MM.1S (cell line): ENCODE measurements at regions not wholly inside any gene's neighbourhood (a gene's known extent, or its start where the extent isn't known, plus 50 kb on each side); places are given as distances from the start of the nearest gene placed in this dataset.

ENCODE experiments used
- DNase-seq: peaks from one replicate; pipeline ENCODE4 v3.0.0-alpha.2; 2015
- H2AFZ ChIP-seq: fragments of 300-600 bp; sonication (generic); 2 replicates; pipeline ENCODE4 v1.6.0; 2016; ENCODE audit warnings: antibody characterized with exemption, low read length
- H3F3A ChIP-seq: fragments of 300-600 bp; sonication (generic); 2 replicates; pipeline ENCODE4 v1.6.1; 2016; ENCODE audit warnings: mild to moderate bottlenecking, antibody characterized with exemption, low read length, moderate library complexity, mixed read lengths; ENCODE audit not compliant: insufficient read depth
- H3K27ac ChIP-seq: fragments of 300-600 bp; sonication (generic); 2 replicates; pipeline ENCODE4 v1.5.1; 2016; ENCODE audit warnings: mild to moderate bottlenecking, low read length
- H3K27me3 ChIP-seq: fragments of 300-600 bp; sonication (generic); replicated peaks from 2 replicates; pipeline ENCODE4 v1.6.0; 2016; ENCODE audit warnings: low read length; ENCODE audit not compliant: insufficient read depth
- H3K36me3 ChIP-seq: fragments of 300-600 bp; sonication (generic); replicated peaks from 2 replicates; pipeline ENCODE4 v1.6.1; 2016; ENCODE audit warnings: mild to moderate bottlenecking, low read length, mixed read lengths; ENCODE audit not compliant: insufficient read depth
- H3K4me1 ChIP-seq: fragments of 300-600 bp; sonication (generic); 2 replicates; pipeline ENCODE4 v1.6.1; 2016; ENCODE audit warnings: low read length, mixed read lengths
- H3K4me2 ChIP-seq: fragments of 300-600 bp; sonication (generic); 2 replicates; pipeline ENCODE4 v1.6.0; 2016; ENCODE audit warnings: low read depth, low read length
- H3K4me3 ChIP-seq: fragments of 300-600 bp; sonication (generic); 2 replicates; pipeline ENCODE4 v1.5.1; 2016; ENCODE audit warnings: low read length, mixed read lengths
- H3K79me2 ChIP-seq: fragments of 300-600 bp; sonication (generic); 2 replicates; pipeline ENCODE4 v1.6.1; 2016; ENCODE audit warnings: mixed run types, low read length, mixed read lengths
- H3K9ac ChIP-seq: fragments of 300-600 bp; sonication (generic); 2 replicates; pipeline ENCODE4 v1.6.1; 2016; ENCODE audit warnings: low read length, mixed read lengths
- H3K9me2 ChIP-seq: fragments of 300-600 bp; sonication (generic); replicated peaks from 2 replicates; pipeline ENCODE4 v1.6.1; 2016; ENCODE audit warnings: mild to moderate bottlenecking, low read length, mixed read lengths; ENCODE audit not compliant: insufficient read depth
- H3K9me3 ChIP-seq: fragments of 300-600 bp; sonication (generic); replicated peaks from 2 replicates; pipeline ENCODE4 v1.6.1; 2016; ENCODE audit warnings: mild to moderate bottlenecking, low read length, mixed read lengths; ENCODE audit not compliant: insufficient read depth
- H4K20me1 ChIP-seq: fragments of 300-600 bp; sonication (generic); 2 replicates; pipeline ENCODE4 v1.6.1; 2016; ENCODE audit warnings: mild to moderate bottlenecking, low read length, moderate library complexity, mixed read lengths; ENCODE audit not compliant: insufficient read depth
- CTCF ChIP-seq: fragments of 300-600 bp; sonication (generic); IDR thresholded peaks from 2 replicates; pipeline ENCODE4 v1.5.1; 2016; ENCODE audit warnings: antibody characterized with exemption, low read length, mixed read lengths
- EZH2 ChIP-seq: fragments of 300-600 bp; sonication (generic); optimal IDR thresholded peaks from 2 replicates; pipeline ENCODE3; 2017; ENCODE audit warnings: low read depth, mild to moderate bottlenecking, antibody characterized with exemption, low read length, mixed read lengths
- EZH2phosphoT487 ChIP-seq: fragments of 300-600 bp; sonication (generic); IDR thresholded peaks from 2 replicates; pipeline ENCODE4 v1.6.1; 2018; ENCODE audit warnings: antibody characterized with exemption, low read length

DNA sequence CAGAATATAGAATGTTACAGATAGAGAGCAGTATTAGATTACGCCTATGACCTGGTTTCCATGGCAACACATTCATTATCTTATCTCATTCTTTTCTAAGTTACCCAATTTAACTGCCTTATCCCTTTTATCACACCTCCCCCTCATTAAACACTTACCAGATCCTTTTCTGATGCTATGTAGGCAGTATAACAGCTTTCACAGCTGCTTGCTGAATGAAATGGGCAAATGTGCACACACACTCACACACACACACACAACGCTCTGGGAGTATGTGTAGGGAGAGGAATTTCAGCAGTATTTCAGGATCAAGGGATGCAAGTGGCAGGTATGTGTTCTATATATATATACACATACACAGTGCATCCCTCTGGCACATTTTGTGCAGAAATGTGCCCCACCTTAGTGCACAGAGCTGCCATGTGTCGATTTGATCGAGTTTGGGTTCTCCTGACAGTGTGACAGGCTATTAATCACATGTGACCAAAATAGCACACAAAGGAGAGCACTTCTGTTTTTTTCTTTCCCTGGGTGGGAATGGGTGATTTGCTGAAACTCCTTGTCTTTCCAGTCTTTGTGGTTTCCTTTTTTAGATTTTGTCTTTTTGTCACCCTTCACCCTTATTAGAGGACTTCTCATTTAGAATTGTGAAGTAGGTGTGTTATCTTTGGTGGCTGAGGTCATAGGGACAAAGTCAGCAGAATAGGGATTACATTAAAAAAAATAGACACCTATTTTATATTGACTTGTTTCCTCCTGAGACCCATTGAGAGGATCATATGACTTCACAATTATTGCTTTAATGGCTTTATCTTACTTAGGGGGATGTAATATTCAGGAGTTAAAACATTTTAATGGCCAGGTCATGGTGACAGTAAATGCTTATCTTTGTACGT, 553.7 kb downstream of the PDCD6IP start:
- TF ChIP-seq EZH2phosphoT487 (no peak), CTCF (no peak), EZH2 (no peak)
- no peak overlapping the region for H2AFZ ChIP-seq
- H3K27me3 ChIP-seq: no peaks in the 10 kb centered on the region
- H3K9me2 ChIP-seq: no peaks in the 10 kb centered on the region
- no peaks in the 10 kb centered on the region for H3K36me3 ChIP-seq
- H3K4me3 ChIP-seq: no peak overlapping the region
- H4K20me1 ChIP-seq: no peaks in the 10 kb centered on the region
- H3K9ac ChIP-seq: no peak overlapping the region
- no peaks in the 10 kb centered on the region for H3K4me1 ChIP-seq
- no peaks in the 10 kb centered on the region for H3F3A ChIP-seq
- H3K79me2 ChIP-seq: no peaks in the 10 kb centered on the region
- no peaks in the 10 kb centered on the region for H3K9me3 ChIP-seq
- no peak overlapping the region for H3K4me2 ChIP-seq
- no peak overlapping the region for H3K27ac ChIP-seq
- no peak for DNase-seq

DNA sequence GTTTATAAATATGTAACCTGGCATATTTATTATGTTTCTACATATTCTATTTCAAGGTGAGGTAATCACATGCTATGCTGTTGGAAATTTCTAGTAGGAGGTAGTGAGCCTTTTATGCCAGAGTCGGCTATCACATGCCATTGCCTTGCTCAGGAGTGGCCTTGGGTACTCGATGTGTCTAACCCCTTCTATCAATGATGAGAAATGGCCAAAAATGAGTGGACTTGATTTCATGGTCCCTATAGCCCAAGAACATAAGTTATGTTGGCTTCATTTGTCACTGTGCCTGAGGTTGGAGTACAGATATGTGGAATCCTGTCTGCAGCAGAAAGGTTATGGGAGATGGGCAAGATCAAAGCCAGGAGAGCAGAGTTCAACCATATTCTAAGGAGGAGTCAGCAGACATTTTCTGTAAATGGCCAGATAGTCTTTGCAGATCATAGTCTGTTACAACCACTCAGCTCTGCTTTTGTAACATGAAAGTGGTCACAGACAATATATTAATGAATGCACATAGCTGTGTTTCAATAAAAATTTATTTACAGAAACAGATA, 554.4 kb downstream of the PDCD6IP start:
- Histone ChIP-seq H3K4me1 (no peaks in the 10 kb centered on the region), H3F3A (no peaks in the 10 kb centered on the region), H3K9me3 (no peaks in the 10 kb centered on the region), H3K36me3 (no peaks in the 10 kb centered on the region), H4K20me1 (no peaks in the 10 kb centered on the region), H3K9ac (no peak overlapping the region), H3K9me2 (no peaks in the 10 kb centered on the region), H2AFZ (no peak overlapping the region), H3K79me2 (no peaks in the 10 kb centered on the region), H3K27me3 (no peaks in the 10 kb centered on the region), H3K4me2 (no peak overlapping the region), H3K4me3 (no peak overlapping the region), H3K27ac (no peak overlapping the region)
- no peak for TF ChIP-seq EZH2phosphoT487
- TF ChIP-seq CTCF: no peak
- TF ChIP-seq EZH2: no peak
- no peak for DNase-seq

- Histone ChIP-seq H3K27ac (no peak overlapping the region), H2AFZ (no peak overlapping the region), H3K79me2 (no peaks in the 10 kb centered on the region), H4K20me1 (no peaks in the 10 kb centered on the region), H3K4me2 (no peak overlapping the region), H3K27me3 (peaks cover under 1% of the 10 kb centered on the region; the same call in 1 of the 2 replicates), H3K9me2 (no peaks in the 10 kb centered on the region), H3K4me1 (peaks cover 14% of the 10 kb centered on the region), H3F3A (peaks cover 11% of the 10 kb centered on the region), H3K9ac (no peak overlapping the region), H3K9me3 (no peaks in the 10 kb centered on the region), H3K4me3 (no peak overlapping the region), H3K36me3 (no peaks in the 10 kb centered on the region)
- TF ChIP-seq EZH2phosphoT487 (no peak), CTCF (no peak), EZH2 (no peak)
- DNase-seq: no peak
Observed at GRCh38 chr3:34357461-34357860, 559.0 kb downstream of the PDCD6IP start.
